Islet precursor cell (in vitro differentiated cells): ENCODE measurements at regions not wholly inside any gene's neighbourhood (a gene's known extent, or its start where the extent isn't known, plus 50 kb on each side); places are given as distances from the start of the nearest gene placed in this dataset.
"Not testable (repeated sequence)": the region's sequence is repeated elsewhere in the genome, so short reads cannot be mapped to it uniquely, and the experiment has no call there.

Experiments
- DNase-seq: peaks from one replicate; pipeline ENCODE4 v3.0.0-alpha.2; 2018

DNA sequence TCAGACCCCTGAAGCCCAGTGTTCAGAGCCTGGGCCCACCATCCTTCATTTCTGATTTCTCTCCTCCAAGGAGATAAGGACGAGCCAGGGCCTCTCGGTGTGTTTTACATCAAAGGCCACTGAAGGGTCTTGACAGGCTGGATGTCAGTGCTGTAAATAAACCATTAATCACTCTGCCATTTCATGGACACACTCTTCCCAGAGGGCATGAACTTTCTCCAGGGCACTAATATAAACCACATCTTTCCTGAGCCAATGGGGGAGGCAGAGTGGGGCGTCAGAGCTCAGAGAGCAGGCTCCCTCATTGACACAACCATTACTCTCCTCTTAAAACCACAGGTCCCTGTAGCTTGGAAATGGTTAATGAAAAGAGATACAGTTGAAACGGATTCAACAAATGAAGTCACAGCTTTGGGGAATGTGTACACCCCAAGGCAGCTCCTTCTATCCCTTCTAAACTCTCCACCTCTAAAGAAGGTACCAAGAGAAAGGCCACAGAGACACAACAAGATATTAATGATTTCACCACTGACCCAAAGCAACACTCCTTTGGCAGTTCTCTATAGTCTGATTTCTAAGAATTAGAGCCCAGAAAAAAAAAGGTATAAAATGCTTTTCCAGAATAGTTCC is 200.6 kb downstream of the CHIC2 start:
- DNase-seq, result no peak

DNA sequence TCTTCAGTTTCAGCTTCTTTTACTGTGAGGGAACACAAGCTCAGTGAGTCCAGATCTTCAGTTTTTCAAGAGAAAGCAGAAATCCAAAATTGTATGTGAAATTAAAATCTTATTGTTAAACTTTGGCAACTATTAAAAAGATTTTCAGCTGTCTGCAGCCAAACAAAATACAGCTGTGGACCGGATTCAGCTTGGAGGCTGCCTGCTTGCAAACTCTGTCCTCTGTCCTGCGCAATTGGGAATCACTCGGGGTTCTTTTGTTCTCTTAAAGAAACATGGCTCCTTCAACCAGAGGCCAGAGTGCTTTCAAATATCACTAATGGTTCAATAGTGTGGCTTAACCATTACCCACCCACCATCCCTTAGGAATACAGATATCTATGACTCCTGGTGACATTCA is 201.2 kb downstream of the CHIC2 start:
- no peak for DNase-seq

- DNase-seq, result no peak
These were observed 202.4 kb downstream of the CHIC2 start for GRCh38 chr4:53861856-53862610.

- DNase-seq, result no peak
These were observed 205.1 kb downstream of the CHIC2 start for GRCh38 chr4:53859305-53859704.

- no peak for DNase-seq
These were observed 205.7 kb downstream of the CHIC2 start for GRCh38 chr4:53858744-53859143.

DNA sequence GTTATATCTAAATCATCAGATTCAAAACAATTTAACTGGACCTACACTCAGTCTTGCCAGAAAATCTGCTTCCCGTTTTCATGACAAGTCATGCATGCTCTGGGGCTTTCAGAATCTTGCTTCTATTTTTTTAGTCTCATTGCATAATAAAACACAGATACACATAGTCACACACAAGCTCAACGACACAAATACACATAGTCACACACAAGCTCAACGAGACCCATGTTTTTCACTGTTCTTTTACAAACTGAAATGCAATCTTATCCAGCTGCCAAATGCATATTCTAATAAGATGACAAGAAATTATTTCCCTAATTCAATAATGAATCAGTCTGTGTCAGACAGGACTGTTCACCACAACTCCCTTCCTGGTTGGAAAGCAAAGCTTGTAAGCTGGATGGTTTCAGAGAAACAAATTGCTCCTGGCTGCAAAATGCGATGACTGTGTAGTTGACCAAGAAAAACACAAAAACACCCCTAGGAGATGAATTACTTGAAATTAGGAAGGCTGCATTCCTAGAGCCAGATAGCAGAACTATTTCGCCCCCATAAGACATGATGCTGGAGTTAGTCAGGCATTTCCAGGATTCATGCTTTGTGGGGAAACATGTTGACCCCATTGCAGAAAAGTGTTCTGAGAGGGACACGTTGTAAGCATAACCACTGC is 208.7 kb downstream of the CHIC2 start:
- no peak for DNase-seq

GRCh38 chr4:53854991-53855568 is 209.3 kb downstream of the CHIC2 start:
- DNase-seq, result no peak

DNA sequence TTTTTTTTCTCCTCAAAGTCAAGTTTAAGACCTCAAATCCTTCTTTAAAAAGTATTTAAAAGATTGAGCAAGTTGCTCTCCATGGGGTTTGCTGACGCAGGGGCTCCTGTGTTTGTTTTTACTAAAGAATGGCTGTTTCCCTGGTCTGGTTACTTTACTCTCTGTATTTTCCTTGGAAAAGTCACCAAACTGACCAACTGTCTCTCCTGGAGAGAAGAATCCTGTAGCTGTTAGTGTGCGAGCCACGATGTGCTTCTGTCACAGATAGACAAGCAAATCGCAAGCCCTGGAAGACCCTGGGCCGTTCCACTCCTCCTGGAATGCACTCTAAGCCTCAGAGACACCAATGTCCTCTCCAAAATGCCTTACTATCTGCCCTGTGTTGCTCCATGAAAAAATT is 212.1 kb downstream of the CHIC2 start:
- no peak for DNase-seq

DNA sequence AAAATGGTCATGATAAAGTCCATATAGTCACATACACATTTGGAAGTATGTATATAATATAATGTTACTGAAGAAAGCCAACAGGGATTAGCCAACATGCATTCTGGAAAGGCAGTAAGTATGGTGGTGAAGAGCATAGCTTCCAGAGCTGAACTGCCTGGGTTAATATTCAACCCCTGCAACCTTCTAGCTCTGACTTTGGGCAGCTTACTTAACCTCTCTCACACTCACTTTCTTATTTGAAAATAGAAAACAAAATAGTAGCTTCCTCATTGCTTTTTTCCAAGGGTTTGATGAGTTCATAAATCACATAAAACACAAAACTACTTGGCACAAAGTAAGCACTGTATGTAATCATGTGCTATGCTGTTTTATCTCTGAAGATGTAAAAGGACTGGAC is 216.4 kb downstream of the CHIC2 start:
- no peak for DNase-seq

GRCh38 chr4:53844551-53844950 is 219.9 kb downstream of the CHIC2 start:
- no peak for DNase-seq

DNA sequence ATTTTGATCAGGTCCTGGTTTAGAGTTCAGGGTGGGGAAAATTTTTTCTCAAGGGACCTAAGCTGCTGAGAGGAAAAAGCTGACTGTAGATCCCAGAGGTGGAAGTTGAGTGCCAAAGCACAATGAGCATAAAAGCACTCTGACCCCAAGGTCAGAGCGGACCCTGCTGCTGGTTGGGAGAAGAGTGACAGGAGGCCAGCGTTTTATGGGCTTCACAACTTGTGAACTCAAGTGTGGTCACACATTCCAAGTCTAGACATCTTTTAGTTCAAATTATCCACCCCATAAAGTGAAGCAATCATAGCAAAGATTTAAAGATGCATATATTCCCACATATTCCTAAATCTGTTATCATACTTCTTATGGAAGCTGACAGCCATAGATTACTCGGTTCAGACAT is 220.3 kb downstream of the CHIC2 start:
- no peak for DNase-seq

DNA sequence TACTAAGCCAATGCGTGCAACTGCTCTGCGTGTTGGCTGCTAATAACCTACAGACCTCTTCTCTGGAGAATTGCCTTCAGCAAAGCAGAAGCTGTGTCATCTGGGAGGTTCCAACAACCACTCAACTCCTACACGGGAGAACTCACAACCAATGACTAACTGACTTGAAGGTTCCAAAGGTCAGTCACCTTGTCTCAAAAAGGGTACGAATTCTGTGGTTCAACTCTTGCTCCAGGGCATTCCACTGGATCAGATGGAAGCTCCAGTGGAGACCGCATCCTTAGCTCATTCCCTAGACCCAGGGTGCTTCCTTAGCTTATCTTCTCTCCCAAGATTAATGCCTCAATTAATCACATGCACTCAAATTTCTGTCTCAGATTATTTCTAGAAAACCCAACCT is 222.7 kb downstream of the CHIC2 start:
- no peak for DNase-seq

- DNase-seq, result no peak
These were observed 223.8 kb downstream of the CHIC2 start for GRCh38 chr4:53840643-53841042.

GRCh38 chr4:53833302-53834003 is 231.0 kb downstream of the CHIC2 start:
- not testable (repeated sequence) for DNase-seq

DNA sequence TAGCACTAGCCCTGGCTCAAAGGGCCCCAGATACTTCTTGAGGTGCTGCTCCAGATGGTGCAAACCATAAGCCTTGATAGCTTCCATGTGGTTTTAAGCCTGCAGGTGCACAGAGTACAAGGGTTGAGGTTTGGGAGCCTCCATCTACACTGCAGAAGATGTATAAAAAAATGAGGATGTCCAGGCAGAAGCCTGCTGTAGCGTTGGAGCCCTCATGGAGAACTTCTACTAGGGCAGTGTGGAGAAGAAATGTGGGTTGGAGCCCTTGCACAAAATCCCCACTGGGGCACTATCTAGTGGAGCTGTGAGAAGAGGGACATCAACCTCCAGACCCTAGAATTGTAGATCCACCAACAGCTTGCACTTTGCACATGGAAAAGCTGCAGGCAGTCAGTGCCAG is 231.9 kb downstream of the CHIC2 start:
- no peak for DNase-seq

GRCh38 chr4:53830511-53830910 is 233.9 kb downstream of the CHIC2 start:
- no peak for DNase-seq

- no peak for DNase-seq
These were observed 230.0 kb upstream of the LNX1 start for GRCh38 chr4:53821179-53821851.

DNA sequence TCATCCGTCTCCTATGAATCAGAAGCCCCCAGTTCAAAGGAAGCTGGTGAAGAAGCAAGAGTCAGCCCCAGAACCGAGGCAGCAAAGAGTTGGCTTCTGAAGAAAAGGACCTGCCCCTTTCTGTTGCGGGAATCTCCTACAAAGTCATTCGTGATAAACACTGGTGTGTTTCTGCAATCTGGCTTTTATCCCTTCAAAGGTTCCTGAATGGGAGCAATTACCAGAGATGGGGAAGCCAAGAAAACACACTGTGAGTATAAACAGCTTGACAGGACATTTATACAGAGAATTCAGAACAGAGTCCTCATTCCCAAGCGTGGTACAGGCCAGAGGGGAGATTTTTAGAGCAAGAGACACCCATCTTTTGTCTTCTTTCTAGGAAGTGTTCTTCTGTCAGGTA is 226.8 kb upstream of the LNX1 start:
- DNase-seq, result no peak

GRCh38 chr4:53816561-53816960 is 225.3 kb upstream of the LNX1 start:
- DNase-seq, result no peak

GRCh38 chr4:53815281-53815680 is 224.0 kb upstream of the LNX1 start:
- no peak for DNase-seq

- no peak for DNase-seq
These were observed 222.7 kb upstream of the LNX1 start for GRCh38 chr4:53813998-53814397.

DNA sequence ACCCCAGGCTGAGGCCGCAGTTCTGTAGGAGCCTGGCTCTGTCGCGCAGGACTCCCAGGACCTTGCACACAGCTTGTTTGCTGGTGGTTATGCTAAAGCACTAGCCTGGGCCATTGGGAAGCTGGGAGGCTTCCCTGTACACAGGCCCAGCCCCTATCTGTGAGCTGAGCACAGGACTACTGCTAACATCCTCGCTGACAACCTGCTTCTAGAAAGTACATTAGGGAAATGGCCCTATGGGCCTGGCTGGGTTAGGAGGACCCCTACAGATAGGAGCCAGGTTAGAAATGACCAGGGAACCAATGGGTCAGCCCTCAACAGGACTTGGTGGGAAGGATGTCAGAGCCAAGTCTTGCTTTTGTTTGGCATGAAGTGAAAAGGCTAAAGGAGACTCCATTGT is 219.4 kb upstream of the LNX1 start:
- DNase-seq, result no peak

- DNase-seq, result no peak
These were observed 218.5 kb upstream of the LNX1 start for GRCh38 chr4:53809816-53810215.
